ENCODE measurements at regions not wholly inside any gene's neighbourhood (a gene's known extent, or its start where the extent isn't known, plus 50 kb on each side); places are given as distances from the start of the nearest gene placed in this dataset.

DNA sequence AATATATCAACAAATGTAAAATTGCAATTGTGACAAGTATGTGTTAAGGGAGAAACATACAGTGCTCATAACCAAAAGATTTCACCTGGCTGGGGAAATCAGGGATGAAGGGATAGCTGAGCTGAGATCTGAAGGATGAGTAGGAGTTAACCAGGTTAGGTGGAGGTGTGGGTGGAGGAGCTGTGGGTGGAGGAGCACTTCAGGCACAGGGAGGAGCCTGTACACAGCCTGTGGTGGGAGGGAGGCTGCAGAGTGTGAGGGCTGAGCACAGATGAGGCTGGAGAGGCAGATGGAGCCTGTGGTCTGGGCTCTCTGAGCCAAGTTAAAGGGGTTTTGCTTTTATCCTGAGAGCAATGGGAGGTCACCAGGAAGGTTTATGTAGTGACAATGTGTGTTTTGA, 111.9 kb downstream of the XCL2 start:
- H3K36me3 Mint-ChIP-seq (ENCODE audit: insufficient read depth, unreplicated experiment) = no peaks in the 10 kb centered on the region
- H3K4me1 Mint-ChIP-seq (ENCODE audit: insufficient read depth, unreplicated experiment) = peaks cover 1% of the 10 kb centered on the region
- CTCF ChIA-PET = interaction anchor here (0.7 to 0.9 kb wide), 2 partner anchors 9 to 12 kb away, joined by 3 read pairs; no protein-coding TSS in a partner anchor
- DNase-seq (ENCODE audit: unreplicated experiment) = no peak
- no peaks in the 10 kb centered on the region for H3K9me3 Mint-ChIP-seq (ENCODE audit: unreplicated experiment)
- POLR2A ChIA-PET = no interaction called here
- BruUV-seq (replicated peaks) = no TSS peak
- intact Hi-C loops (cut with micrococcal nuclease) = no loop called here
- H3K27ac Mint-ChIP-seq (ENCODE audit: low read depth, unreplicated experiment) = no peak overlapping the region
- no peaks in the 10 kb centered on the region for H3K27me3 Mint-ChIP-seq (ENCODE audit: insufficient read depth, unreplicated experiment)
- TF ChIP-seq, protein P1, sequence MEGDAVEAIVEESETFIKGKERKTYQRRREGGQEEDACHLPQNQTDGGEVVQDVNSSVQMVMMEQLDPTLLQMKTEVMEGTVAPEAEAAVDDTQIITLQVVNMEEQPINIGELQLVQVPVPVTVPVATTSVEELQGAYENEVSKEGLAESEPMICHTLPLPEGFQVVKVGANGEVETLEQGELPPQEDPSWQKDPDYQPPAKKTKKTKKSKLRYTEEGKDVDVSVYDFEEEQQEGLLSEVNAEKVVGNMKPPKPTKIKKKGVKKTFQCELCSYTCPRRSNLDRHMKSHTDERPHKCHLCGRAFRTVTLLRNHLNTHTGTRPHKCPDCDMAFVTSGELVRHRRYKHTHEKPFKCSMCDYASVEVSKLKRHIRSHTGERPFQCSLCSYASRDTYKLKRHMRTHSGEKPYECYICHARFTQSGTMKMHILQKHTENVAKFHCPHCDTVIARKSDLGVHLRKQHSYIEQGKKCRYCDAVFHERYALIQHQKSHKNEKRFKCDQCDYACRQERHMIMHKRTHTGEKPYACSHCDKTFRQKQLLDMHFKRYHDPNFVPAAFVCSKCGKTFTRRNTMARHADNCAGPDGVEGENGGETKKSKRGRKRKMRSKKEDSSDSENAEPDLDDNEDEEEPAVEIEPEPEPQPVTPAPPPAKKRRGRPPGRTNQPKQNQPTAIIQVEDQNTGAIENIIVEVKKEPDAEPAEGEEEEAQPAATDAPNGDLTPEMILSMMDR (IDR thresholded peaks at IDR 0.05; ENCODE audit: unreplicated experiment) = no peak
- no peak overlapping the region for H3K4me3 Mint-ChIP-seq (ENCODE audit: unreplicated experiment)

DNA sequence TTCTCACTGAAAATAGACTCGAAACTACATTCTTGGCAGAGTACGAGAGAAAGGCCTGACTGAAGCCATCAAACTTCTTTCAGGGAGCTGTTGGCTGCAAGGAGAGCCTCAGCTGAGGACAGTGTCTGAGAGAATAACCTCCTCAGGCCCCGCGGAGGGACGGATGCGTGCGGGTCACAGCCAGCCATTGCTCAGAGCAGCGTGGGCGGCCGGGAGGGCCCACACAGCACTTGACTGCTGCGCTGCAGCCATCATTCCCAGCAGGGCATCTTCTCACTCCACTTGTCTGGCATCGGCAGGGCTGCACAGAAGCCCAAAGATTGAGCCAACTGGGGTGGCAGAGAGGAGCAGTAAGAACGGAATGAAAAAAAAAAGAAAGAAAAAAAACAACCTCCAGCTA, 113.5 kb downstream of the XCL2 start:
- Mint-ChIP-seq H3K27me3 (ENCODE audit: insufficient read depth, unreplicated experiment) (no peaks in the 10 kb centered on the region), H3K4me3 (ENCODE audit: unreplicated experiment) (no peak overlapping the region), H3K9me3 (ENCODE audit: unreplicated experiment) (no peaks in the 10 kb centered on the region), H3K27ac (ENCODE audit: low read depth, unreplicated experiment) (no peak overlapping the region), H3K4me1 (ENCODE audit: insufficient read depth, unreplicated experiment) (no peaks in the 10 kb centered on the region), H3K36me3 (ENCODE audit: insufficient read depth, unreplicated experiment) (no peaks in the 10 kb centered on the region)
- ChIA-PET CTCF (interaction anchor here (0.5 to 2.5 kb wide), 7 partner anchors 9 to 593 kb away, joined by 3 to 11 read pairs (median 3); no protein-coding TSS in a partner anchor), POLR2A (interaction anchor here (0.7 to 1.2 kb wide), 2 partner anchors 10 to 15 kb away, joined by 4 to 5 read pairs; no protein-coding TSS in a partner anchor)
- TF ChIP-seq, protein P1 (IDR thresholded peaks at IDR 0.05; ENCODE audit: unreplicated experiment) = no peak
- intact Hi-C loops (cut with micrococcal nuclease) = no loop called here
- no TSS peak for BruUV-seq (replicated peaks)
- no peak for DNase-seq (ENCODE audit: unreplicated experiment)

DNA sequence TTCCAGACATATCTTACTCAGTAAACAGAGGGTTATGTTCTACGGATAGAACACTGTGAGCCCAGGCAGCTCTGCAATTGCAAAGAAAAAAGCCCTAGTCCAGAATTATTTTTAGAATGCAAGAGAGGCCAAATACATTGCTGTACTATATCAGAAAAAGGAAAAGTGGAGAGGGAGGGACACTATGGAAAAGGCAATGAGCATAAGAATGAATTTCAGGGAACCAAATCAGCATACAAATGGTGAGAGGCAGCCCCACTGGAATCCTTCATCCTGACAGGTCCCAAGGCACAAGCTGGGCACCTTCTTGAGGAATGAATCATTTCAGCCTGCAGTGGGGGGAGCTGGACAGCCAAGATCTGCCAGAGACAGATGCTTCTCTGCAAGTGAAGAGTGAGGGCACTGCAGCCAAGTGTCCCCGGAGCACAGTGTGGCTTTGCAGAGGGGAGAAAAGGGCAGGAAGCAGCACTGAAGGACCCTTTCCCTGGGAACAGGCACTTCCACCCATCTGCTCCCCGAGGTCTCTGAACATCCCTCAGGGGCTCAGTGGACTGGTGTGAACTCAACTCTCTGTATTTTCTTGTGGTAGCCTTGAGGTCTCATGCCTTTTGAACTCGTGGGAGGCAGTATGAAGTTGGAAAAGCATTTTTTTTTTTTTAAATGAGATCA, 115.6 kb downstream of the XCL2 start:
- DNase-seq (ENCODE audit: unreplicated experiment) = no peak
- intact Hi-C loops (cut with micrococcal nuclease) = no loop called here
- no TSS peak for BruUV-seq (replicated peaks)
- no peaks in the 10 kb centered on the region for H3K9me3 Mint-ChIP-seq (ENCODE audit: unreplicated experiment)
- TF ChIP-seq, protein P1 (IDR thresholded peaks at IDR 0.05; ENCODE audit: unreplicated experiment) = no peak
- H3K27ac Mint-ChIP-seq (ENCODE audit: low read depth, unreplicated experiment) = no peak overlapping the region
- peaks cover 2% of the 10 kb centered on the region for H3K27me3 Mint-ChIP-seq (ENCODE audit: insufficient read depth, unreplicated experiment)
- peaks cover 3% of the 10 kb centered on the region for H3K36me3 Mint-ChIP-seq (ENCODE audit: insufficient read depth, unreplicated experiment)
- no peaks in the 10 kb centered on the region for H3K4me1 Mint-ChIP-seq (ENCODE audit: insufficient read depth, unreplicated experiment)
- ChIA-PET POLR2A (no interaction called here), CTCF (interaction anchor here (0.6 to 3.6 kb wide), 6 partner anchors 11 to 375 kb away, joined by 3 to 19 read pairs (median 9); no protein-coding TSS in a partner anchor)
- no peak overlapping the region for H3K4me3 Mint-ChIP-seq (ENCODE audit: unreplicated experiment)

DNA sequence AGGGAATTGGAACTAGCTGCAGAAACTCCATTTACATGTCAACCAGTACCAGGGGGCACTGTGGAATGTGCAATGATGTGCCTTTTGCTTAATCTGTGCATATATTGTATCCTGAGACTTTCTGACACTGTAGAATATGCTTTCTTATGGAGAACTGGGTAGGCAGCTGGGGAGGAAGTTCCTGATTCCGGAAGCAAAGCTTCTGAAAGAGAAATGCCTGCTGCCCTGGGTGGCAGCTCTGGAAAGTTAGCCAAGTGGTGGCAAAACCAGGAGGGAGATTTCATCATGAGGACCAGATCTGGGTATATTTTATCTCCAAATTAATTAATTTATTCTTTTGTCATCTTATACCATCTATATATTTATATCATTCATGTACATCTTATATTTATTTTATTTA, 116.7 kb downstream of the XCL2 start:
- peaks cover 9% of the 10 kb centered on the region for H3K27me3 Mint-ChIP-seq (ENCODE audit: insufficient read depth, unreplicated experiment)
- H3K27ac Mint-ChIP-seq (ENCODE audit: low read depth, unreplicated experiment) = no peak overlapping the region
- H3K36me3 Mint-ChIP-seq (ENCODE audit: insufficient read depth, unreplicated experiment) = peaks cover 5% of the 10 kb centered on the region
- CTCF ChIA-PET = interaction anchor here (0.7 to 3.6 kb wide), 4 partner anchors 12 to 531 kb away, joined by 3 to 19 read pairs (median 12); no protein-coding TSS in a partner anchor
- no peak for DNase-seq (ENCODE audit: unreplicated experiment)
- POLR2A ChIA-PET = no interaction called here
- no TSS peak for BruUV-seq (replicated peaks)
- no peaks in the 10 kb centered on the region for H3K9me3 Mint-ChIP-seq (ENCODE audit: unreplicated experiment)
- intact Hi-C loops (cut with micrococcal nuclease) = no loop called here
- TF ChIP-seq, protein P1 (IDR thresholded peaks at IDR 0.05; ENCODE audit: unreplicated experiment) = no peak
- H3K4me1 Mint-ChIP-seq (ENCODE audit: insufficient read depth, unreplicated experiment) = no peaks in the 10 kb centered on the region
- H3K4me3 Mint-ChIP-seq (ENCODE audit: unreplicated experiment) = no peak overlapping the region

All from MCF 10A (cell line).